HEK293T (cell line): ENCODE measurements at regions not wholly inside any gene's neighbourhood (a gene's known extent, or its start where the extent isn't known, plus 50 kb on each side); places are given as distances from the start of the nearest gene placed in this dataset.

Source experiments
- ARNT ChIP-seq: fragments of 450-650 bp; IDR thresholded peaks from 2 replicates; pipeline ENCODE4 v1.6.1; 2017; ENCODE audit warnings: mild to moderate bottlenecking
- FOXA1 ChIP-seq: fragments of 450-650 bp; IDR thresholded peaks from 2 replicates; pipeline ENCODE4 v1.6.1; 2016; ENCODE audit warnings: mild to moderate bottlenecking
- SP1 ChIP-seq: fragments of 450-650 bp; IDR thresholded peaks from 2 replicates; pipeline ENCODE4 v1.6.1; 2017
- TARDBP ChIP-seq: fragments of 450-650 bp; IDR thresholded peaks from 2 replicates; pipeline ENCODE4 v1.6.1; 2016
- TF ChIP-seq, protein P1 (sequence below): fragments of 450-650 bp; IDR thresholded peaks from 2 replicates; pipeline ENCODE4 v1.6.1; 2016

DNA sequence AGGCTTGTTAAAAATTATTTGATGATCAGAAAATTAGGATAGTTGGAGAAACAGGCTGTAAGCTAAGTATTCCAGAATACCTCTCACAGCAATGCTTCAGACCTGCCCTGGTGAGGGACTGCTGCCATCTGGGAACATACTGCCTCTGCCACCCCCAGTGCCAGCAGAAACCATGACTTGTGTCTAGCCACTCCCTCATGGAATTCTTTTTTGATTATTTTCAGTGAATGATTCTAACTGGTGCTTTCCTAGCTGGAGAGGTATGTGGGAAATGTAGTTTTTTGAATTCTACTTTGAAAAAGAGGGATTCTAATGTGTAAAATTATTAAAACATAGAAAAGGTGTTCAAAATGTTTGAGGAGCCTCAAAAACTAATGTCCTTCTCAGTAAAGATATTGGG, 126.3 kb downstream of the HMHB1 start:
- TF ChIP-seq SP1, result no peak
- TF ChIP-seq, protein P1, sequence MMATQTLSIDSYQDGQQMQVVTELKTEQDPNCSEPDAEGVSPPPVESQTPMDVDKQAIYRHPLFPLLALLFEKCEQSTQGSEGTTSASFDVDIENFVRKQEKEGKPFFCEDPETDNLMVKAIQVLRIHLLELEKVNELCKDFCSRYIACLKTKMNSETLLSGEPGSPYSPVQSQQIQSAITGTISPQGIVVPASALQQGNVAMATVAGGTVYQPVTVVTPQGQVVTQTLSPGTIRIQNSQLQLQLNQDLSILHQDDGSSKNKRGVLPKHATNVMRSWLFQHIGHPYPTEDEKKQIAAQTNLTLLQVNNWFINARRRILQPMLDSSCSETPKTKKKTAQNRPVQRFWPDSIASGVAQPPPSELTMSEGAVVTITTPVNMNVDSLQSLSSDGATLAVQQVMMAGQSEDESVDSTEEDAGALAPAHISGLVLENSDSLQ, result no peak
- TF ChIP-seq ARNT, result no peak
- no peak for TF ChIP-seq TARDBP
- no peak for TF ChIP-seq FOXA1
